IPS DF 6.9 (cell line): ENCODE measurements at regions not wholly inside any gene's neighbourhood (a gene's known extent, or its start where the extent isn't known, plus 50 kb on each side); places are given as distances from the start of the nearest gene placed in this dataset.
"Not testable (repeated sequence)": the region's sequence is repeated elsewhere in the genome, so short reads cannot be mapped to it uniquely, and the experiment has no call there.

Experiments used
- DNase-seq: peaks from one replicate; pipeline ENCODE4 v3.0.0-alpha.2; 2013; ENCODE audit warnings: low read depth, low spot score
- H3K27ac ChIP-seq: one replicate; pipeline ENCODE4 v1.5.1; 2013; ENCODE audit warnings: low read length, control low read depth
- H3K27me3 ChIP-seq: 2 replicates; pipeline ENCODE4 v1.6.1; 2013; ENCODE audit warnings: mild to moderate bottlenecking, low read length; ENCODE audit not compliant: control insufficient read depth, insufficient read depth
- H3K36me3 ChIP-seq: 2 replicates; pipeline ENCODE4 v1.6.1; 2013; ENCODE audit warnings: low read length; ENCODE audit not compliant: control insufficient read depth, insufficient read depth
- H3K4me1 ChIP-seq: 2 replicates; pipeline ENCODE4 v1.6.1; 2013; ENCODE audit warnings: low read length; ENCODE audit not compliant: control insufficient read depth, insufficient read depth
- H3K4me3 ChIP-seq: 2 replicates; pipeline ENCODE4 v1.5.1; 2013; ENCODE audit warnings: mild to moderate bottlenecking, low read length
- H3K9me3 ChIP-seq: 2 replicates; pipeline ENCODE4 v1.6.1; 2013; ENCODE audit warnings: low read length, inconsistent platforms; ENCODE audit not compliant: control insufficient read depth, insufficient read depth
- WGBS: extraction: QIAGEN DNeasy Blood & Tissue Kit; methylation state at CpG from one replicate; pipeline ENCODE4 v1.1.7; 2013; ENCODE audit warnings: mixed read lengths, missing lambda C conversion rate; ENCODE audit not compliant: insufficient read length, insufficient coverage; 5-methylcytosine and 5-hydroxymethylcytosine counted together

GRCh38 chr7:13114240-13114639, 426.8 kb downstream of the ARL4A start:
- H3K27ac ChIP-seq, H3K4me1 ChIP-seq, H3K9me3 ChIP-seq, H3K27me3 ChIP-seq, H3K4me3 ChIP-seq, H3K36me3 ChIP-seq, DNase-seq: not testable (repeated sequence)
- no CpG with 5 or more reads among the region's 7 CpGs for WGBS

GRCh38 chr7:13115157-13115772, 427.8 kb downstream of the ARL4A start:
- no peaks in the 10 kb centered on the region for H3K36me3 ChIP-seq
- no CpG with 5 or more reads among the region's 5 CpGs for WGBS
- H3K9me3 ChIP-seq: no peaks in the 10 kb centered on the region
- H3K4me3 ChIP-seq: no peak overlapping the region
- H3K4me1 ChIP-seq: no peaks in the 10 kb centered on the region
- H3K27me3 ChIP-seq: no peaks in the 10 kb centered on the region
- no peak for DNase-seq
- no peak overlapping the region for H3K27ac ChIP-seq

DNA sequence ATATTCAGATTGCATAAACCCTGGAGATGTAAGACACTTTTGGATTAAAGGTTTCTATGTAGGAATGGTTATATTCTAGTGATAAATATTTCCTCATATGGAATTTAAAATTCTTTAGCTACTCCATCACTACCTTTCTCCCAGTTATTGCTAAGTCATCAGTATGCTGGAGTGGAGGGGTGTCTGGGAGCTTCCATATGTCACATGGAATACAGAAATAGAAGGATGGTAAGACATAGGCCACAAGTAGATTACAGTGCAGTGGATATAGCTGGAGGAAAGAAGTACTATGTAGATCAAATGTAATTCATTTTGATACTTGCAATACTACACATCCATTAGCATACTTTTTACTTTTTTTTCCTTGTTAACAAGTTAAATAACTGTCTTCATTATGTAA, 428.4 kb downstream of the ARL4A start:
- no peaks in the 10 kb centered on the region for H3K27me3 ChIP-seq
- H3K27ac ChIP-seq: no peak overlapping the region
- no peaks in the 10 kb centered on the region for H3K4me1 ChIP-seq
- no peak for DNase-seq
- H3K36me3 ChIP-seq: no peaks in the 10 kb centered on the region
- no peaks in the 10 kb centered on the region for H3K9me3 ChIP-seq
- H3K4me3 ChIP-seq: no peak overlapping the region

DNA sequence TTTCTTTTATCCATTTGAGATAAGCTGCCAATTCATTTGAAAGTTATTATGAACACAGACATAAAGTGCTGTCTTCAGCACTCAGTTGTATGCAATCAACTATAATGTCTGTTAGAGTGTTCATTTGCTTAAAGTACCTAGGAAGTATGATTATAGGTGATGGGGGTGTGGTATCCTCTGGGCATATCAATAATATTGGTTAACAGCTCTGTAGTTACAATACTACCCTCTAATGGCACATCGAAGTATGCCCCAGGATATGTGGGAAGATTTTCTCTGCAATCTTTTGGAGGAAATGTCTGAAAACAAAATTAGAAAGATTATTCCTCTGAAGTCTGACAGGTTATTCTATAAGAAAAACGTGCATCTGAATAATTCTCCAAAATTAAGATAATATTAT, 429.7 kb downstream of the ARL4A start:
- no peak for DNase-seq
- no peak overlapping the region for H3K4me3 ChIP-seq
- no peaks in the 10 kb centered on the region for H3K9me3 ChIP-seq
- no peak overlapping the region for H3K27ac ChIP-seq
- H3K36me3 ChIP-seq: no peaks in the 10 kb centered on the region
- H3K4me1 ChIP-seq: no peaks in the 10 kb centered on the region
- WGBS: no CpG with 5 or more reads among the region's 2 CpGs
- H3K27me3 ChIP-seq: no peaks in the 10 kb centered on the region

DNA sequence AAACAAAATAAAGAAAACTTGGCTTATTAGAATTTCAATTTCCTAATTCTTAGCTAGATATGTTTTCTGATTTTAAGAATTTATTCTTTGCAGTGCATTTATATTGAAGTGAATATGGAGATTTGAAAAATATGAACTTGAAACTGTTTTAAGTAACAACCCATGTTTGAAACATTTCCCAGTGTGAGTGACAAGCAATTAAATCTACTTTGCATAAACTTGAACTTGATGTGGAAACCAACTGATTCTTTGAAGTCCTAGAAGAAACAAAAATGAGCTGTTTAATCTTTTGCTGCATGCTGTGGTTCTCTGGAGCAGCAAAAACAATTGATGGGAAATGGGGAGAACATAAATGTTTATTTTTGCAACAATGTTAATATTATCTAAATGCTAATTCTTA, 430.2 kb downstream of the ARL4A start:
- no peak for DNase-seq
- Histone ChIP-seq H3K27me3 (no peaks in the 10 kb centered on the region), H3K36me3 (no peaks in the 10 kb centered on the region), H3K4me3 (no peak overlapping the region), H3K4me1 (no peaks in the 10 kb centered on the region), H3K9me3 (no peaks in the 10 kb centered on the region), H3K27ac (no peak overlapping the region)

DNA sequence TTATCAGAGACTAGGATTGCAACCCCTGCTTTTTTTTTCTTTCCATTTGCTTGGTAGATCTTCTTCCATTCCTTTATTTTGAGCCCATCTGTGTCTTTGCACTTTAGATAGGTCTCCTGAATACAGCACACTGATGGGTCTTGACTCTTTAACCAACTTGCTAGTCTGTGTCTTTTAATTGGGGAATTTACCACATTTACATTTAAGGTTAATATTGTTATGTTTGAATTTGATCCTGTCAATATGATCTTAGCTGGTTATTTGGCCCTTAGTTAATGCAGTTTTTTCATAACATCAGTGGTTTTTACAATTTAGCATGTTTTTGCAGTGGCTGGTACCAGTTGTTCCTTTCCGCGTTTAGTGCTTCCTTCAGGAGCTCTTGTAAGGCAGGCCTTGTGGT, 437.2 kb downstream of the ARL4A start:
- not testable (repeated sequence) for H3K9me3 ChIP-seq, H3K4me1 ChIP-seq, H3K36me3 ChIP-seq, H3K4me3 ChIP-seq, H3K27me3 ChIP-seq, DNase-seq, H3K27ac ChIP-seq
- WGBS: no CpG with 5 or more reads among the region's 2 CpGs

DNA sequence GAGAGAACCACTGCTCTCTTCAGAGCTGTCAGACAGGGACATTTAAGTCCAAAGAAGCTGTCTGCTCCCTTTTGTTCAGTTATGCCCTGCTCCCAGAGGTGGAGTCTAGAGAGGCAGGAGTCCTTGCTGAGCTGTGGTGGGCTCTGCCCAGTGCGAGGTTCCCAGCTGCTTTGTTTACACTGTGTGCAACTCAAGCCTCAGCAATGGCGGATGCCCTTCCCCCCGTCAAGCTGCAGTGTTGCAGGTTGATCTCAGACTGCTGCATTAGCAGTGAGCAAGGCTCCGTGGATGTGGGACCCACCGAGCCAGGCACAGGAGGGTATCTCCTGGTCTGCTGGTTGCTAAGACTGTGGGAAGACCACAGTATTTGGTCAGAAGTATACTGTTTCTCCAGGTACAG, 438.9 kb downstream of the ARL4A start:
- DNase-seq: no peak
- no peaks in the 10 kb centered on the region for H3K36me3 ChIP-seq
- H3K27me3 ChIP-seq: no peaks in the 10 kb centered on the region
- WGBS: no CpG with 5 or more reads among the region's 5 CpGs
- no peaks in the 10 kb centered on the region for H3K9me3 ChIP-seq
- no peak overlapping the region for H3K27ac ChIP-seq
- H3K4me1 ChIP-seq: no peaks in the 10 kb centered on the region
- no peak overlapping the region for H3K4me3 ChIP-seq

DNA sequence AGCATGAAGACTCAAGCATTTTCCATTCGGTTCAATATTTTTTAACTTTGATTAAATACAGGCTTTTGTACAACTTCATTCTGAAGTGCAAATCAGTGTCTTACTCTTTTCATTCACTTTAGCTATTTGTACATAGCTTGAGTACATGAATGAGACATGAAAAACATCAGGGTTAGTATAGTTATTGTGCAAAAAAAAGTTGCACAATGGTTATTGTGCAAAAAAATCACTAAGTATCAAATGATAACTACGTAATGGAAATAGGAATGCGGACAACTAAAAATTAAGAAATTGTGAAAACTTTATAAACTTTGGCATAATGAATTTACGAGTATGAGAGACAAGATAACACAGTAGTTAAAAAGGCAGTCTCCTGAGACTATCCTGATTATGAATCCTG, 442.9 kb downstream of the ARL4A start:
- no peaks in the 10 kb centered on the region for H3K4me1 ChIP-seq
- H3K27ac ChIP-seq: no peak overlapping the region
- H3K27me3 ChIP-seq: no peaks in the 10 kb centered on the region
- no peaks in the 10 kb centered on the region for H3K36me3 ChIP-seq
- no peak for DNase-seq
- H3K9me3 ChIP-seq: no peaks in the 10 kb centered on the region
- no peak overlapping the region for H3K4me3 ChIP-seq
- WGBS: no CpG with 5 or more reads among the region's 4 CpGs

GRCh38 chr7:13130906-13131305, 443.5 kb downstream of the ARL4A start:
- H3K27me3 ChIP-seq, H3K36me3 ChIP-seq, H3K4me3 ChIP-seq, H3K4me1 ChIP-seq, H3K27ac ChIP-seq, DNase-seq, H3K9me3 ChIP-seq: not testable (repeated sequence)
- WGBS: no CpG with 5 or more reads among the region's 3 CpGs

- Histone ChIP-seq H3K36me3 (no peaks in the 10 kb centered on the region), H3K4me3 (no peak overlapping the region), H3K27me3 (no peaks in the 10 kb centered on the region), H3K4me1 (no peaks in the 10 kb centered on the region), H3K27ac (no peak overlapping the region), H3K9me3 (no peaks in the 10 kb centered on the region)
- DNase-seq: no peak
Measured at GRCh38 chr7:13132314-13132713, 444.9 kb downstream of the ARL4A start.

GRCh38 chr7:13136345-13136744, 448.9 kb downstream of the ARL4A start:
- H3K36me3 ChIP-seq, DNase-seq, H3K27ac ChIP-seq, H3K4me3 ChIP-seq, H3K27me3 ChIP-seq, H3K9me3 ChIP-seq, H3K4me1 ChIP-seq: not testable (repeated sequence)
- no CpG with 5 or more reads among the region's 6 CpGs for WGBS
